GM21737 (cell line): ENCODE measurements at regions not wholly inside any gene's neighbourhood (a gene's known extent, or its start where the extent isn't known, plus 50 kb on each side); places are given as distances from the start of the nearest gene placed in this dataset.
"Not testable (repeated sequence)": the region's sequence is repeated elsewhere in the genome, so short reads cannot be mapped to it uniquely, and the experiment has no call there.

Experiments used
- ATAC-seq: cut with Tn5 transposase; IDR thresholded peaks from one replicate; pipeline ENCODE4 v1.9.1; 2021; ENCODE audit warnings: mild to moderate bottlenecking, moderate library complexity; ENCODE audit not compliant: unreplicated experiment

GRCh38 chr7:19958309-19958896 lies 185.0 kb upstream of the TMEM196 start:
- ATAC-seq, result no peak

GRCh38 chr7:19957664-19958063 lies 184.2 kb upstream of the TMEM196 start:
- ATAC-seq, result no peak

GRCh38 chr7:19954166-19954565 lies 180.7 kb upstream of the TMEM196 start:
- not testable (repeated sequence) for ATAC-seq

GRCh38 chr7:19953411-19953810 lies 180.0 kb upstream of the TMEM196 start:
- ATAC-seq, result not testable (repeated sequence)

- ATAC-seq, result no peak
Observed at GRCh38 chr7:19948160-19948559, 174.7 kb upstream of the TMEM196 start.

DNA sequence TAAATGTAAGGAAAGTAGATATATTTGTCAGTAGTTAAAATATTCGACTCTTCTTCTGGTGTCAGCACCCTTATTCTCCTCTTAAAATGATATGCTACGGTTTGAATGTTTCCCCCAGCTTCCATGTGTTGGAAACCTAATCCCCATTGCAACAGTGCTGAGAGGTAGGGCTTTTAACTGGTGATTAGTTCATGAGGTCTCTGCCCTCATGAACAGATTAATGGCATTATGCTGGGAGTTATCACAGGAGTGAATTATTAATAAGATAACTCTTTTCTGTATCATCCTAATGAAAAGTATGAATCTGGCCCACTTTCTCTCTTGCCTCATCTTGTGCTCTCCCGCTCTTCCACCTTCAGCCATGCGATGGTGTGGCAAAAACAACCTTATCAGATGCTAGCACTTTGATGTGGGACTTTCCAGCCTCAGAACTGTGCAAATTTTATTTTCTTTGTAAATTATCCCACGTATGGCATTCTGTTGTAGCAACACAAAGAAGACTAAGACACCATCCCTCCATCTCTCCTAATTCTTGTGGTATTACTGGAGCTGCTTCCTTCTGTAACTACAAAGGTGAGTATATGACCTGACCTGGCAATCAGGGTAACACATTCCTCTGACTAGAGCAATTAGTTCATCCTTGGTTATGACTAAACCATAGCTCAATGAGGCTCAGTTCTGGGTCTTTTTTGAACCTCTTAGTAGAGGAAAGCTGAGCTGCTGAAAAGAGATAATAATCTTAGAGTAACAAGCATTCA lies 171.1 kb upstream of the TMEM196 start:
- no peak for ATAC-seq

- no peak for ATAC-seq
Observed at GRCh38 chr7:19939746-19940145, 166.3 kb upstream of the TMEM196 start.

DNA sequence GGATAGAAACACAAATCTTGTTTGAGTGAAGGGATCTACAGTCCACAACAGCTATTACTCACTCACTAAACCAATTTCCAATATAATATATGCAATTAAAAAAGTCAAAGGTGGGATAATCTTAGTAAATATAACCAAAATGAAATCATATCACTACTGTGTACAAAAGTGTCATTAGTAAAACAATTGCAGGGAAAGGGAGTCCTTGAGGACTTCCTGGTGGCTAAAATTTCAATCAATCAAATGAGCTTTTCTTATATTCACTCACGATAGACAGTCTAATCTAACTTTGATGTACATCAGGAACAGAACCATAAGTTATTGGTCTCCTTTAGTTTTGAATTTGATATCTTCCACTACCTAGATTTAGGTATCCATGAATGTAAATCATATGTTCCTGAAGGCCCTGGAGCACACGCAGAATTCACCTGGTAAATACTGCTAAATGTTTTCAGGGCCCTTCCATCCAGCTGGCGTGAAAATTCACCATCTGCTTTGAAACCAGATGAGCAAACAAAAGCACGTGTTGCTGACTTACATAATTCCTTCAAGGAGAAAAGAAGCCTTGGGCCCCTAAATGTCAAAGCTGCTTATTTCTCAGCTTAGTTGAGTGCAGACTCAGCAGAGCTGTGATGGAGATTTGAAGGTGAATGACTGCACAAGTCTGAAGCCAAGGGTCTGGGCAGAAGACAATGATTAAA lies 159.3 kb upstream of the TMEM196 start:
- no peak for ATAC-seq

- no peak for ATAC-seq
Observed at GRCh38 chr7:19930851-19931250, 157.4 kb upstream of the TMEM196 start.

- no peak for ATAC-seq
Observed at GRCh38 chr7:19930051-19930450, 156.6 kb upstream of the TMEM196 start.

DNA sequence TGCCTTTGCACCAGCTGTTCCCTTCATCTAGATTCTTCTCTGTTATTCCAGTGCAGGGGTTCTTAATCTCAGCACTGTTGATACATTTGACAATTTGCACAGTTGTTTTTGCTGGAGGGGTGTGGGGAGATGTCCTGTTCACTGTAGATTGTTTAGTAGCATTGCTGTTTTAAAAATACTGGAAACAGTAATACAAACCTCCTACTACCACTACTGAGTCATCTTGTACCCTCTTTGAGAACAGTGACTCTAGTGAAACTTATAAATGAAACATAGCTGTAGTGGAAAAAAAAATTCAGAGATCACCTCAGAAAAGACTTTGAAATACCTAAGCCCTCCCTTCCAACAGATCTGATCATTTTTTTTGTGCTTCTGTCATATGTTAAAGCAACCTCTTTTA lies 154.8 kb upstream of the TMEM196 start:
- no peak for ATAC-seq

GRCh38 chr7:19920705-19921104 lies 147.3 kb upstream of the TMEM196 start:
- no peak for ATAC-seq

- no peak for ATAC-seq
Observed at GRCh38 chr7:19920166-19920565, 146.7 kb upstream of the TMEM196 start.

DNA sequence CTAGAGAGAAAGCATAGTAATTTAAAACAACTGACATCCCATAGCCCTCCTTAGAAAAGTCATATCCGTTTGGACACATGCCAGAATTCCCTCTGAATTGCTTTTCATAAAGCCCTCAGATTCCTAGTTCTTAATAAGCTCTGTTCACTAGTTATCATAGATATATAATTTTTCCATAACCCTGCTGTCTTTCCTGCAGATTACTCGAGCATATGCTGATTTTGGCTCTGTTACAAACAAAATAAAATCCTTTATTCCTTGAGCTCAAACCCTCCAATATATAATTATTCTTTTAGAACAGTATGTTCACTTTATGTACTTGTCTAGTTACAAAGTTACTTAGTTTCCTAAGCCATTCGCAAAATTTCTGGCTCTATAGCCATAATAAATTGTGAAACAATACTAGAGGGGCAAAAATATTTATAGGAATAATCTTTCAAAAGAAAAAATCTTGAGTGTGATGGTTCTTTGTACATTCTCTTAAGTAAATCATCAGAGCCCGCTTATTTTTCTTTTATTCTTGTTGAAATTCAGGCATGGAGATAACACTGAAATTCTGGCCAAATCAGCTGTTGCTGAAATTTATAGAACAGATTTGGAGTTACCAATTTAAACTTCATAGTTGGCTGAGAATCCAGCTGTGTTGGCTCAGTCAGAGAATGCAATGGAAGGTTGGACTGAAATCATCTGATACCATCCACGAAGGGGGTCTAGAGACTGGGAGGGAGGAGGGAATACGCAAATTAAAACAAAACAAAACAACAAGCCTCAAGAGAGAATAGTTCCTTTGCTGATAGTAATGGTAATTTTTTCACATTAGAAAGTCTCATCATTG lies 146.1 kb upstream of the TMEM196 start:
- ATAC-seq, result no peak

GRCh38 chr7:19916046-19916445 lies 142.6 kb upstream of the TMEM196 start:
- ATAC-seq, result no peak

DNA sequence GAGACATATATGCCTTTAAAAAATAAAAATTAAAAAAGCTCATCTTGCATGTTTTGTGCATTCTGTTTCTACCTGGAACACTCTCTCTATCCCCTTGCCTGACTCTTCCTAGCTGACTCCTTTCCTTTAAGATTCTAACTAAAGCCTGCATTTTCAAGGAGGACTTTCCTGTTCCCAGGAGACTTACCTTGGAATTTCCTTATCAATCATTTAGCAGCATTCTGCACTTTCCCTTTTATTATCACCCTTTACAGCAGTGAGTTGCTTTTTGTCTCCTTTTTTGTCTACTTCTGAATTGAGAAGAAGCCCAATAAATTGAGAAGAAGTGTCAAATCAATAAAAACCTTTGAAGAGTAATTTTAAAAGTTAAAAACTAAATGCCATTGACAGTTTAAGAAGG lies 142.2 kb upstream of the TMEM196 start:
- no peak for ATAC-seq

GRCh38 chr7:19914866-19915265 lies 141.4 kb upstream of the TMEM196 start:
- no peak for ATAC-seq

DNA sequence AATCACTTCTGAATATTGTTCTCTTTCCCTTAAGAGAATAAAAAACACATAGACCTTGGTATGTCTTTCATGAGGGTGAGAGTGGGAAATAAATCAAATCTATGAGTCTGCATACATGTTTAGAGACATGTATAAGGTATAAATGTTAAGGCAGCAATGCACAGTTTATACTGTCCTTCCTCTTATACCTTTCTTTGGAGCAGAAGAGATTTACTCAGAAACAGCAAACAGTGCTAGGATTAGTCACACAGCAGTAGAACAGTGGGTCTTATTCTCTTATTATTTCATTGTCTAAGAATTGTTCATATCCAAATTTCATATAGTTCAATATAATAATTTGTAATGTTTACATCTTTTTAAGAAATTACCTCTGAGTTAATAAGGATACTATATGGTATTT lies 126.7 kb upstream of the TMEM196 start:
- no peak for ATAC-seq

DNA sequence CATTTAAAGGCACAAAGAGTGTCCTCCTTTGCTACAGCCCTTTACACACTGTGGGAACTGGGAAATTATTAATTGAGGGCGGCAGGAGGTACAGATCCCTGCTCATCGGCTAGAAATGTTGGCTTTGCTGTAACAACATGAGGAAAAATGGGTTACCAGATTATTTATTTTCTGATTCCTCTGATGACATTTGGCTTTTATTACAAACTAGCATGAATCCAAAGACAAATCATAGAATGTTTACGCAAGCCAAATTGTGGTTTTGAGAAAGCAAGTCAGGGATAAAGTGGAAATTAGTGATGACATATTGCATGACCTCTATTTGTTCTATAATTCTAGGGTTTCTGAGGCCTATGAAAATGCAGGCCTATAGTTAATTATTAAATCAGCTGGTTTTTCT lies 126.1 kb upstream of the TMEM196 start:
- no peak for ATAC-seq

DNA sequence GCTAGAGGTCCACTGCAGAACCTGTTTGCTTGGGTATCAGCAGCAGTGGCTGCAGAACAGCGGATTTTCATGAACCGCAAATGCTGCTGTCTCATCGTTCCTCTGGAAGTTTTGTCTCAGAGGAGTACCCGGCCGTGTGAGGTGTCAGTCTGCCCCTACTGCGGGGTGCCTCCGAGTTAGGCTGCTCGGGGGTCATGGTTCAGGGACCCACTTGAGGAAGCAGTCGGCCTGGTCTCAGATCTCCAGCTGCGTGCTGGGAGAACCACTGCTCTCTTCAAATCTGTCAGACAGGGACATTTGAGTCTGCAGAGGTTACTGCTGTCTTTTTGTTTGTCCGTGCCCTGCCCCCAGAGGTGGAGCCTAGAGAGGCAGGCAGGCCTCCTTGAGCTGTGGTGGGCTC lies 109.5 kb upstream of the TMEM196 start:
- not testable (repeated sequence) for ATAC-seq

DNA sequence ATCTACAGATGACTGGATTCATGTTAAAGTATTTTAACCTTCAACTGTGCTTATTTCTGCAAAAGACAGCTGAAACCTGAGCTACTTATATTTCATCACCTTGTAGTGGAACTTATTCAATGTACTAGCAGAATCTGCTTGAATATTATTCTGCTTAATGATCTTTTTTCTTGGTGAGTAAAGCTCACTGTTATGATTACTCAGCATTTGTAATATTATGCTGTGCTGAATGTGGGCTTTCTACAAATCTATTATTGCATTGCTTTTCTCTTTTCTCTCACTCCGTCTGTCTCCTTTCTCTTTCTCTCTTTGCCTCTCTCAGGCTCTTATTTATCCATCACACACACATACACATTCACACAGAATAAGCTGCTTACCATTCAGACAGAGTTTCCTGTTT lies 98.7 kb upstream of the TMEM196 start:
- ATAC-seq, result no peak
